ENCODE measurements at regions not wholly inside any gene's neighbourhood (a gene's known extent, or its start where the extent isn't known, plus 50 kb on each side); places are given as distances from the start of the nearest gene placed in this dataset.

DNA sequence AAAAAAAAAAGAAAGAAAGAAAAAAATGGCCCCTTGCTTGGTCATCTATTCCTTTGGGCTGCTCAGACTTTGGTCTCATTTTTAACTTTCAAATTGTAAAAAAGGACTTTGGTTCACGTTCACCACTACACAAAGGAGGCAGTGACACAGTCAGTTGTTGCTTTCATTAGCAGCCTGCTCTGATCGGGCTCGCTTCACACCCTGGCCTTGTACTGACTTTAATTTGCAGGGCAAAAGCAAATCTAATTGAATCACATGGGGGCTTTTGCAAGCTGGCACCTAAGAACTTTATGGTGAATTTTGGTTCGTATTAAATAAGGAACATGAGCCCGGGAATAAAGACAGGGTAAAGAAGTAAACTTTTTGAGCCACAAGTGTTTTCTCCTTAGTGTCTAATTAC lies 103.6 kb upstream of the CDH11 start:
- FAIRE-seq = no peak

DNA sequence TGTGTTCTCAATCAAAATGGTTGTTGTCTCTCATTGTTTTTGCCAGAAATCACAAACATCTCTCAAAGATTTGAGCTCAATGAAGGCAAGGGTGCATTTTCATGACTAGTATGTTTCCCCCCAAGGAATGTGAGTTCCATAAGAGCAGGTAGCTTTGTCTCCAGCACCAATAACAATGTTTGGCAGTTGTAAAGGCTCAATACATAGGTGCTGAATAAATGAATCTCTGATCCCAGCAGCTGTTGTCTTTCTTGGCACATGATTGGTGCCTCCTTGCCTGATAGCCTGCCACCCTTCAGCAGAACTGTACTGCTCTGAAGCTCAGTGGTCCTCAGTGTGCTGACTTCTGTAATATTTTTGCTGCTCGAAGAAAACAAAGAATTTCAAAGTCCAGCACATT lies 103.1 kb upstream of the CDH11 start:
- no peak for FAIRE-seq

- FAIRE-seq = no peak
Observed at GRCh38 chr16:65224471-65224870, 102.6 kb upstream of the CDH11 start.

GRCh38 chr16:65223335-65223734 lies 101.5 kb upstream of the CDH11 start:
- FAIRE-seq = no peak

DNA sequence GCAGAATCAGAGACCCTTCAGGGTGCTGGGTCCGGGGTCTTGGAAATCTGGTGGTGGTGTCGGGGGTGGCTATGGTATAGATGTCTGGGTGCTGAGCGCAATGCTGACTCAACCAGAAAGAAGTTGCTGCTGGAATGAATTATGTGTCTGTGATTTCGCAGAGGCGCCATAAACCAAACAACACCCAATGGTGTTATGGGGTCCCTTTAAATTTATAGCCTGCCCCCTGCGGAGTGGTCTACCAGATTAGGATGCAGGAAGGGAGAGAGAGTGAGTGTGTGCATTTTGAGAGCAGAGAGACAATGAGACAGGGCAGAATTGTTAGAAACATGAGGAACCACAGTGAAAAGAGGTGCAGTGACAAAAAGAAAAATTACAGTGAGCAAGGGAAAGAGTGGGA lies 100.7 kb upstream of the CDH11 start:
- FAIRE-seq = no peak

GRCh38 chr16:65222049-65222448 lies 100.2 kb upstream of the CDH11 start:
- FAIRE-seq = no peak

GRCh38 chr16:65219786-65220185 lies 97.9 kb upstream of the CDH11 start:
- FAIRE-seq = no peak

GRCh38 chr16:65218348-65218747 lies 96.5 kb upstream of the CDH11 start:
- FAIRE-seq = no peak

GRCh38 chr16:65213866-65214595 lies 92.2 kb upstream of the CDH11 start:
- no peak for FAIRE-seq

DNA sequence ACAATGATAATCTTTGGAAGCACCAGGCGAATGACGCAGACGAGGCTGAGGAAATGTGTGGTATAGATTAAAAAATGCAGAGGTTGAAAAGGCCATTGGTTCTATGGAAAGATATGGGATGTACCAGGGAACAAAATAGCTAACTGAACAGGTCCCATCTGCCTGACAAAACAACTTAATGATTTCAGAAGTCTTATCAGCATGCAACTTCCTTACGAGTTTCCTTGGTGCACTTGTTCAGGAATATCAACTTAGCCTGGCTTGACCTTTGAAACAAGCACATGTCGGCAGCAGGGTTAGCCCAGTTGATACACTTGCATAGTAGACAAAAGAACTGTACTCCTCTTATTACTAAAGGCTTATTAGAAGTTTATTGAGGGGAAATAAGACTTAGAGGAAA lies 90.9 kb upstream of the CDH11 start:
- FAIRE-seq = no peak

GRCh38 chr16:65212240-65212639 lies 90.4 kb upstream of the CDH11 start:
- no peak for FAIRE-seq

DNA sequence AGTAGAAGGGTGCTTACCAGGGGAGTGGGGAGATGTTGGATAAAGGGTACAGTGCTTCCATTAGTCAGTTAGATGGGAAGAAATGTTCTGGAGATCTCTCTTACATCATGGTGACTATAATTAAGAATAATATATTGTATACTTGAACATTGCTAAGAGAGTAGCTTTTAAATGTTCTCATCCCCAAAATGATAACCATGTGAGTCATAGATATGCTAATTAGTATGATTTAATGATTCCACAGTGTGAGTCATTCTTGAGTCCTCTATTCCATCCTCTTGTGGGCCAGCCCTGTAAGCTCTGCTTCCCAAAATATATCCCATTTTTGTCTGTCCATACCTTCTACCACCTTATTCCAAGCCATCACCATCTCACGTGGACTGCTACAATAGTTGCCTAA lies 80.6 kb upstream of the CDH11 start:
- no peak for FAIRE-seq

DNA sequence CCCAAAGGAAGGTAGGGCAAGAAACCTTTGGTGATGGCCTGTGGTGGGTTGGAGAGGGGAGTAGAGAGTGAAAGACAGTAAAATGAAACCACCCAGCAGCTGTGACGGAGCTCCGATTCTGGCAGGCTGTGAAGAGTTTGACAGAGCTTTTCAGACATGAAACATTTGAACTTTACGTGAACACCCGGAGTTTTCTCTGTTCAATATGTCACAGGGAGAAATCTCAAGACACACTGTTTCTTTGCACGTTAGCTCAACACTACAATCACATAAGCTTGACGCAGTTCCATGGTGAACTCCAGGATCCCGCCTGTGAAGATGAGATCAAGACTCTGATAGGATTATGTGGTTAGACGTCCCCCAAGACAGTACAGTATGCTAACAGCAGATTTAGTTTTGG lies 79.6 kb upstream of the CDH11 start:
- no peak for FAIRE-seq

DNA sequence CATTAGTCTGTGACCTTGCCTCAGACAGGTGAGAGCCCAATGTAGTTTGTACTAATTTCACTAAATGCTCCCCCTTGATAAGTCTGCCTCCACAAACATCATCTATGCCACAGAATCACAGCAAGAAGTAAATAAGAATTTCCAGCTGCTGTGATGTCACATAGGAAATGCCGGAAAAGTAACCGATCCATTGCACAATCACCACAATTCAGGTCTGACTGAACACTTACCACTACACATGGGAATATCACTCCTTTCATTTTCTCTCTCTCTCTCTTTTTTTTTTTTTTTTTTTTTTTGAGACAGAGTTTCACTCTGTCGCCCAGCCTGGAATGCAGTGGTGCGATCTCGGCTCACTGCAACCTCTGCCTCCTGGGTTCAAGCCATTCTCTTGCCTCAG lies 79.0 kb upstream of the CDH11 start:
- no peak for FAIRE-seq

DNA sequence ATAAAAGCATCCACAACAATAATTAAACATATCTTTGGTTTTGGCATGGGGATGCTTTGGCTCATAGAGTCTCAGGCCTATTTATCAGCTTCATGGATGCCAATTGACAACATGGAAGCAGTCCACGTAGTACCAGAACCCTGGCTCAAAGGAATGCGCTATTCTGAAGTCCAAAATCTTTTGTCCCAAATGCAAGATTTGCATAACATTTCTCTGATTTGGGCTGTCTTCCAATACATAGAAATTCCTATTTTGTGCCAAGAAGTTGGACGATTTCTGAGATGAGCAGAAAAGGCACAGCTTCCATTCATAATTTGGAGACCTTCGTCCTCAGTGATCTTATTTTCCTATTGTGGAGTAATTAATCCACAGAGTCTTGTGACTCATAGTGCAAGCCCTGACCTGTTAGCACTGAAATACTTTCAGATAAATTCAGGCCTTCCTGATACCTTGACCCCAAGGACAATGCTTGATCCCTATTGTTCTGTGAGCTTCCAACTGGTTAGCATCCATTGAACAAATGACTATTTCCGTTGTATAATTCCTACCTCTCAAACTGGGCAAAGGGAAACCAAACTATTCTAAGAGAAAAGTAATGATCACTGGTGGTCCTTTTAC lies 78.4 kb upstream of the CDH11 start:
- no peak for FAIRE-seq

GRCh38 chr16:65196420-65197075 lies 74.7 kb upstream of the CDH11 start:
- FAIRE-seq = no peak

DNA sequence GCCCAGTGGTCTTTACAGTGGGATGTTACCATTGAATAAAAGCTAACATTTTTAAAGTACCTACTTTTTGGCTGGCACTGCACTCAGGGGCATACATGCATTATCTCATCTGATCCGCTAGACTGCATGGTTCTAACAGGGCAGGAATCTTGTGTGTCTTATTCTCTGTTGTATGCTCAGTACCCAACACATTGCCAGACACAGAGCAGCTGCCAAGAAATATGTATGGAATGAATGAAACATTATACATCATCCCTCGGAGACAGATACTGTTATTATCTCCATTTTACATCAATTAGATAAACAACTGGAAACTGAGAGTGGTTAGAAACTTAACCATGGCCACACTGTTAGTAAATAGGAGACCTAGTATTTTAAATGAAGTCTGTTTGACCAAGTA lies 74.1 kb upstream of the CDH11 start:
- FAIRE-seq = no peak

- FAIRE-seq = no peak
Observed at GRCh38 chr16:65185241-65185778, 63.4 kb upstream of the CDH11 start.

DNA sequence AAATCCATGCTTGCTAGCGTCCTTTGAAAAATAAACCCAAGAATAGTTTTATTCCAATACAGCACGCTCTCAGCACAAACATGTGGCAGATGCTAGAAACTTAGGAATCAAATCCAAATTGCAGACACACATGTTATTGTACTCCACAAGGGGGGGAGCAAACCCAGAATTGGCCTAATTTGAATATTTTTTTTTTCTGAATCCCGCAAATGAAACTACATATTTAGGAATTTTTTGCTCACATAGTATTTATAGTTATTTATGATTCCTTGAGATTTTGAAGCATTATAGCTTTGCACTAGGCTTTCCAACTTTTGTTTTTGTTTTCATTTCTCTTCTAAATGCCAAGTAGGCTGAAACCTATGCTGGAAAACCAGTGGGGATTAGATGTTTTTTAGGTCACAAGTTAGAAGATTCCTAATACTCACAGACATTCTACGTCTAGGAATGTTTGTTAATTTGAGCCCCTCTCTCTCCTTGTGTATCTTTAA lies 59.3 kb upstream of the CDH11 start:
- FAIRE-seq = no peak

DNA sequence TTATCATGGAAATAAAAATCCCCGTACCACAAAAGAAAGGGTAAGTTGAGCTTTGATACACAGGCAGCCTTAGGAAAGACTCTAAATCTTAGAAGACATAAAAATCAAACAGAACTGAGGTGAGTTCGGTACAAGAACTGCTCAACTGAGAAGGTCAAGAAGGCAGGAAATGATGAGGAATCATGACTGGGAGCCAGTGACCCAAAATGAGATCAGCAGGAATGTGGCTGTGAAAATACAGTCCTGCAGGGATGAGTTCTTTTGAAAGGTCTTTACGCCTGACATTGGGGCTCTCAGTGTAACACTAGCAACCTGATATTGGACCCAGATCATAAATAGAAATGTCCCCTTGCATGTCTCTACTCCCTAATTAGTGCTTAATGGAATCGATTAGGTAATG lies 56.3 kb upstream of the CDH11 start:
- no peak for FAIRE-seq

DNA sequence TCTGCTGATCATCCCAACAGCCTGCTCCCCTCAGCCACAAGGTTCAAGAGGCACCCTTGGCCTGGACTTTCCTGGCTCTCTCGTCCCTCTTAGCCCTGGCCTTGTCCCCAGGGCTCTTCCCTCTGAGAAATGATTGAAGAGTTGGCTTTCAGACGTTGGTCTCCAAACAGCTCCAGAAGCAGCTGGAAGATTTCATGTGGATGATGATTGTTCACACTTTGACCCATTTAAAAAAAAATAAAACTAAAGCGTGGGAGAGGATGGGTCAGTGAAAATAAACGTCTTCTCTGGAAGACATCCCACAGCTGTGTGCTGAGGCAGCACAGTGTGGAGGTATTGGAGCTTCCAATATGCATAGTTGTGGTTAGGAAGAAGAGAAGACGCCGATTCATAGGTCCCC lies 54.7 kb upstream of the CDH11 start:
- no peak for FAIRE-seq

- no peak for FAIRE-seq
Observed at GRCh38 chr16:65172356-65172755, 50.5 kb upstream of the CDH11 start.

Measured in G401.6 (cell line).